SK-N-SH (cell line): ENCODE measurements at regions not wholly inside any gene's neighbourhood (a gene's known extent, or its start where the extent isn't known, plus 50 kb on each side); places are given as distances from the start of the nearest gene placed in this dataset.
"Not testable (repeated sequence)": the region's sequence is repeated elsewhere in the genome, so short reads cannot be mapped to it uniquely, and the experiment has no call there.

Source experiments
- CTCF ChIP-seq: fragments of 200-600 bp; sonication (generic); IDR thresholded peaks from 2 replicates; pipeline ENCODE4 v1.6.1; 2017; ENCODE audit warnings: antibody characterized with exemption, mild to moderate bottlenecking, moderate library complexity
- REST ChIP-seq: IDR thresholded peaks from 2 replicates; pipeline ENCODE4 v1.6.1; 2012; ENCODE audit warnings: mild to moderate bottlenecking, low read depth, low read length, moderate library complexity

GRCh38 chr1:60489916-60490480 is 416.4 kb upstream of the C1orf87 start:
- TF ChIP-seq REST, CTCF: not testable (repeated sequence)
